ENCODE measurements at regions not wholly inside any gene's neighbourhood (a gene's known extent, or its start where the extent isn't known, plus 50 kb on each side); places are given as distances from the start of the nearest gene placed in this dataset.

DNA sequence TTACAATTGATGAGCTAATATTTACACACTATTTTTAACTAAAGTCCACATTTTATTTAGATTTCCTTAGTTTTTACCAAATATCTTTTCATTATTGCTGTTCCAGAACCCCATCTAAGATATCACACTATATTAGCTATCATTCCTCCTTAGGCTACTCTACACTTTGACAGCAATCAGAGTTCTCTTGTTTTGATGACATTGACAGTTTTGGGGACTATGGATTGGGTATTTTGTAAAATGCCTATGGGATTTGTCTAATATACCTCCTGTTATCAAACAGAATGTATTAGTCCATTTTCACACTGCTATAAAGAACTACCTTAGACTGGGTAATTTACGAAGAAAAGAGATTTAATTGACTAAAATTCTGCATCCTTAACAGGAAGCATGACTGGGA, 489.1 kb downstream of the FOXG1 start:
- TF ChIP-seq, protein P1, sequence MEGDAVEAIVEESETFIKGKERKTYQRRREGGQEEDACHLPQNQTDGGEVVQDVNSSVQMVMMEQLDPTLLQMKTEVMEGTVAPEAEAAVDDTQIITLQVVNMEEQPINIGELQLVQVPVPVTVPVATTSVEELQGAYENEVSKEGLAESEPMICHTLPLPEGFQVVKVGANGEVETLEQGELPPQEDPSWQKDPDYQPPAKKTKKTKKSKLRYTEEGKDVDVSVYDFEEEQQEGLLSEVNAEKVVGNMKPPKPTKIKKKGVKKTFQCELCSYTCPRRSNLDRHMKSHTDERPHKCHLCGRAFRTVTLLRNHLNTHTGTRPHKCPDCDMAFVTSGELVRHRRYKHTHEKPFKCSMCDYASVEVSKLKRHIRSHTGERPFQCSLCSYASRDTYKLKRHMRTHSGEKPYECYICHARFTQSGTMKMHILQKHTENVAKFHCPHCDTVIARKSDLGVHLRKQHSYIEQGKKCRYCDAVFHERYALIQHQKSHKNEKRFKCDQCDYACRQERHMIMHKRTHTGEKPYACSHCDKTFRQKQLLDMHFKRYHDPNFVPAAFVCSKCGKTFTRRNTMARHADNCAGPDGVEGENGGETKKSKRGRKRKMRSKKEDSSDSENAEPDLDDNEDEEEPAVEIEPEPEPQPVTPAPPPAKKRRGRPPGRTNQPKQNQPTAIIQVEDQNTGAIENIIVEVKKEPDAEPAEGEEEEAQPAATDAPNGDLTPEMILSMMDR (IDR thresholded peaks at IDR 0.05) = no peak
- TF ChIP-seq POLR2A (IDR thresholded peaks at IDR 0.05) = no peak
